ENCODE measurements at regions not wholly inside any gene's neighbourhood (a gene's known extent, or its start where the extent isn't known, plus 50 kb on each side); places are given as distances from the start of the nearest gene placed in this dataset.

- no peaks in the 10 kb centered on the region for H3K9me3 ChIP-seq
- no peak for DNase-seq
- intact Hi-C loops (cut with DNase I; ENCODE audit: low total_unique reads) = loop anchor here (5.0 kb wide), 1 partner anchor 643 kb away; no protein-coding TSS in a partner anchor
- TF ChIP-seq POLR2A (IDR thresholded peaks at IDR 0.05) (no peak), CTCF (IDR thresholded peaks at IDR 0.05) (no peak)
- WGBS, 2 donors = 88 to 90% methylated on average over 3 of the region's 3 CpGs
- H3K36me3 ChIP-seq (ENCODE audit: low read depth, missing control alignments) = no peaks in the 10 kb centered on the region
- no peak overlapping the region for H3K27ac ChIP-seq
- no peaks in the 10 kb centered on the region for H3K27me3 ChIP-seq
- no peak overlapping the region for H3K4me3 ChIP-seq
- peaks cover 11% of the 10 kb centered on the region for H3K4me1 ChIP-seq
Observed at GRCh38 chr6:134819863-134820800, 129.8 kb downstream of the ALDH8A1 start.

DNA sequence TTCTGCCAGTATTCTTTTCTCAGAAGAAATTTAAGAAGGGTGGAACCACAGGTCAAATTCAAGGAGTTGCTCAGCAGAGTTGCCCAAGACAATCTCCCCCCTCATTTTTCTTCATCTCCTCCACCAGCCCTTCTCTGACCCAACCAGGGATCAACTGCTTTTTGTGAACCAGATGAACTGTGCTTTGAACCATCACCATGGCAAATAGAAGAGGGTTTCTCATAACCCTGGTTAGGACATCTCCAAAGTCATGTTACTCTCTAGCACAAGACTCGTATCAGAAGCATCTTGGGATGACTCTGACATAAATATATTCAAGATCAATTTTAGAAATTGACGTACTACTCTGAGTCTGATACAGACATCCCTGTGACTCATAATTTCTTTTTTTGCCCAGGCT is 130.7 kb downstream of the ALDH8A1 start:
- intact Hi-C loops (cut with DNase I; ENCODE audit: low total_unique reads) = no loop called here
- Histone ChIP-seq H3K9me3 (no peaks in the 10 kb centered on the region), H3K27ac (no peak overlapping the region), H3K4me1 (peaks cover 11% of the 10 kb centered on the region), H3K4me3 (no peak overlapping the region), H3K36me3 (ENCODE audit: low read depth, missing control alignments) (no peaks in the 10 kb centered on the region), H3K27me3 (no peaks in the 10 kb centered on the region)
- WGBS, 2 donors = 91 to 92% methylated on average over 2 of the region's 2 CpGs
- DNase-seq = no peak
- TF ChIP-seq CTCF (IDR thresholded peaks at IDR 0.05) (no peak), POLR2A (IDR thresholded peaks at IDR 0.05) (no peak)

GRCh38 chr6:134817448-134817847 is 132.5 kb downstream of the ALDH8A1 start:
- H3K27me3 ChIP-seq = no peaks in the 10 kb centered on the region
- H3K27ac ChIP-seq = no peak overlapping the region
- H3K4me3 ChIP-seq = no peak overlapping the region
- H3K9me3 ChIP-seq = no peaks in the 10 kb centered on the region
- no peak for TF ChIP-seq POLR2A (IDR thresholded peaks at IDR 0.05)
- TF ChIP-seq CTCF (IDR thresholded peaks at IDR 0.05) = no peak
- no peak for DNase-seq
- WGBS, 2 donors = 75 to 77% methylated on average over 10 of the region's 10 CpGs
- H3K4me1 ChIP-seq = peaks cover 11% of the 10 kb centered on the region
- H3K36me3 ChIP-seq (ENCODE audit: low read depth, missing control alignments) = no peaks in the 10 kb centered on the region
- intact Hi-C loops (cut with DNase I; ENCODE audit: low total_unique reads) = no loop called here

DNA sequence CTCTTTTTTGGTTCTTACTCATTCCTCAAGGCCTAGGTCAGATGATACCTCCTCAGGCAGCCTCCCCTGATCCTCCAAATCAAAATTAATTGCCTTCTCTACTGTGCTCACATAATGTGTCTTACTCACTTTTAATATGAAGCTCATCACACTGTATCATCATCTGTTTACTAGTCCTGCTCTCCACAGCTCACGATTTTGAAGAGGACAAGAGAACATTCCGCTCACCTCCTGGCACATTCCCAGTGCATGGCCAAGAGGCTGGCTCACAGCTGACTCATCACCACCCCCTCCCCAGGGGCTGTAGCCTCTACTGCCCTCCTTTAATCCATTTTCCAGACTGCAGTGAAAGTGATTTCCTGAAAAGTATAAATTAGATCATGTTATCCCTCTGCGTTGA is 133.1 kb downstream of the ALDH8A1 start:
- TF ChIP-seq POLR2A (IDR thresholded peaks at IDR 0.05) (no peak), CTCF (IDR thresholded peaks at IDR 0.05) (no peak)
- Histone ChIP-seq H3K9me3 (no peaks in the 10 kb centered on the region), H3K27ac (no peak overlapping the region), H3K4me1 (peaks cover 8% of the 10 kb centered on the region), H3K36me3 (ENCODE audit: low read depth, missing control alignments) (no peaks in the 10 kb centered on the region), H3K4me3 (no peak overlapping the region), H3K27me3 (no peaks in the 10 kb centered on the region)
- intact Hi-C loops (cut with DNase I; ENCODE audit: low total_unique reads) = no loop called here
- DNase-seq = no peak
- WGBS, 2 donors = 65 to 69% methylated on average over 3 of the region's 3 CpGs

DNA sequence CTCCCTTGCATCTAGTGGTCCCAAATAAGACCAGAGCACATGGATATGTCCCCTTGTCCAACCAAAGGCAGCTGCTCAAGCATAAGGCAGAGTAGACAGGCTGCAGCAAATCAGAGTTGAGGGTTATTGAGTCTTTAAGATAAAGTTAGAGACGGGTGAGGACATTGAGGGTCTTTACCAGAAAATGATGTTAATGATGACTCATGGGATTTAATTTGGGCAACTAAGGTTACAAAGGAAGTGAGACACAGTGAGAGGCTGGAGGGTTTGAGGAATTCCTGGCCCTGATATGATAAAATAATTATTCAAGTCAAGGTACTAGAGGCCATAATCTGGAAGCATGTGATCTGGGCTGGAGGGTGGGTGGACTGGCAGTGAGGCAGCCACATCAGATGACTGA is 133.6 kb downstream of the ALDH8A1 start:
- WGBS, 2 donors = 0 to 36% methylated on average over 1 of the region's 1 CpG
- intact Hi-C loops (cut with DNase I; ENCODE audit: low total_unique reads) = no loop called here

More for the DNA sequence above, 133.6 kb downstream of the ALDH8A1 start:
- no peak for TF ChIP-seq POLR2A (IDR thresholded peaks at IDR 0.05)
- TF ChIP-seq CTCF (IDR thresholded peaks at IDR 0.05) = no peak
- H3K36me3 ChIP-seq (ENCODE audit: low read depth, missing control alignments) = no peaks in the 10 kb centered on the region
- no peak for DNase-seq
- H3K27ac ChIP-seq = no peak overlapping the region
- peaks cover 3% of the 10 kb centered on the region for H3K4me1 ChIP-seq
- no peak overlapping the region for H3K4me3 ChIP-seq
- no peaks in the 10 kb centered on the region for H3K9me3 ChIP-seq
- H3K27me3 ChIP-seq = no peaks in the 10 kb centered on the region
